Skin epidermis (tissue), 12 donors: ENCODE measurements at regions not wholly inside any gene's neighbourhood (a gene's known extent, or its start where the extent isn't known, plus 50 kb on each side); places are given as distances from the start of the nearest gene placed in this dataset.
"Not testable (repeated sequence)": the region's sequence is repeated elsewhere in the genome, so short reads cannot be mapped to it uniquely, and the experiment has no call there.

Experiments used
- H3K27ac ChIP-seq, 21 experiments: fragments of 200-600 bp; sonication (generic) in 11 of 21; one replicate each; pipeline ENCODE4 v1.5.0; 2020; ENCODE audit warnings: mild to moderate bottlenecking in 3 of 21, inconsistent platforms in 2 of 21, moderate library complexity in 2 of 21
- H3K4me3 ChIP-seq, 7 experiments: fragments of 200-600 bp; sonication (generic) in 2 of 7; one replicate each; pipeline ENCODE4 v1.5.0; 2020; ENCODE audit warnings: inconsistent platforms in 2 of 7, mild to moderate bottlenecking in 2 of 7, moderate library complexity in 1 of 7

GRCh38 chr14:101090478-101090877 lies 187.0 kb upstream of the RTL1 start:
- not testable (repeated sequence) for H3K4me3 ChIP-seq, H3K27ac ChIP-seq

- Histone ChIP-seq H3K4me3 (no peak overlapping the region), H3K27ac (no peak overlapping the region)
Observed at GRCh38 chr14:101090976-101091375, 187.5 kb upstream of the RTL1 start.

- H3K27ac ChIP-seq, H3K4me3 ChIP-seq: not testable (repeated sequence)
Observed at GRCh38 chr14:101094916-101095315, 191.4 kb upstream of the RTL1 start.

DNA sequence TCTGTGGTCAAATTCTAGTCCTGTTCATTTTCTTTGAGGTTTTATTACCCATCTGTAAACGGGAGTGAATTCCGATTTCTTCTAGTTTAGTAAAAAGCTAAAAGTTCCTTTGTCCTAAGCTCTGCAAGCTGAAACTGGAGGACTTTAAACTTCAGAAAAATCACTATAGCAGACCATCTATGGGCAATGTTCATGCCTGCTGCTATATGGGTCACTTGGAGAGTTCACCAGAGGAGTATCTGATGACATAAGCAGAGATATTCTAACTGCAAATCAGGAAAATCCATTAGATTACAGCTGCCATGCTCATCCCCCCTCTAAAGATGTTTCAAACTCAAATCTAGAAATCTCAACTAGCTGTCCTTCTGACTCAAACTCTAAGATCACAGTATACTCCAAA lies 193.0 kb upstream of the RTL1 start:
- Histone ChIP-seq H3K4me3 (no peak overlapping the region), H3K27ac (no peak overlapping the region)

- no peak overlapping the region for H3K4me3 ChIP-seq
- H3K27ac ChIP-seq: no peak overlapping the region
Observed at GRCh38 chr14:101097109-101097793, 193.7 kb upstream of the RTL1 start.

DNA sequence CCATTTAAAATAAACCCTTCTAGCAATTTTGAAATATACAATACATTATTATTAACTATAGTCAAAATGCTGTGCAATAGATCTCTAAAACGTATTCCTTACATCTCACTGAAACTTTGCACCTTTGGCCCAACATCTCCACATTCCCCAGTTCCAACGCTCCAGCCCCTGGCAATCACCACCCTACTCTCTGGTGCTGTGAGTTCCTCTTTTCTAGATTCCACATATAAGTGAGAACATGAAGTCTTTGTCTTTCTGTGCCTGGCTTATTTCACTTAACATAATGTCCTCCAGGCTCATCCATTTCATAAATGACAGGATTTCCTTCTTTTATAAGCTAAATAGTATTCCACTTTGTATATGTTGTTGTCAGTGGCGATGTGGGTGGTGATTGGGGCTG lies 194.7 kb upstream of the RTL1 start:
- no peak overlapping the region for H3K27ac ChIP-seq

GRCh38 chr14:101098641-101099040 lies 195.1 kb upstream of the RTL1 start:
- H3K27ac ChIP-seq: no peak overlapping the region

More for the DNA sequence above, 194.7 kb upstream of the RTL1 start:
- H3K4me3 ChIP-seq: no peak overlapping the region

DNA sequence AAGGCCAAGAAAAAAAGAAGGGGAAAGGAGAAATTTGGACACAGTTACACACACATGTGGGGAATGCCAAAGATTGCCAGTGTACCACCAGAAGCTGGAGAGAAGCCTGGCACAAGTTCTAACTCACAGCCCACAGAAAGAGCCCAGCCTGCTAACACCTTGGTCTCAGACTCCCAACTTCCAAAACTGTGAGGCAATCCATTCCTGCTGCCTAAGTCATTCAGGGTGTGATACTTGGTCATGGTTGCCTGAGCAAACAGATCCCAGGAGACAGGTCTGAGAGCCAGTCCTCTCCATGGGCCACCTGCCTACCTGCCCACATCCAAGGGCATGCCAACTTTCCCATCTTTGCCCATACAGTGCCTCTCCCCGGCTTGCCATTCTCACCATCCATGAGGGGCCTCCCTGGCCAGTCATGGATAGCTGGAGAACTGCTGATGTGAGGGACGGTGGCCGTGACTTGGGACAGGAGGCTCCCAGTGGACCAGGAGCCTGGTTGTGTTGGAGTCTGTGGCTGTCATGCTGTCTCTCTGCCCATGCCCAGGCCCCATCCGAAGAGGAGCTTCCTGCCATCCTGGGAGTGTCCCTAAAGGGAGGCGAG lies 198.0 kb upstream of the RTL1 start:
- H3K4me3 ChIP-seq: no peak overlapping the region
- H3K27ac ChIP-seq: no peak overlapping the region

More at GRCh38 chr14:101098641-101099040, 195.1 kb upstream of the RTL1 start:
- no peak overlapping the region for H3K4me3 ChIP-seq

DNA sequence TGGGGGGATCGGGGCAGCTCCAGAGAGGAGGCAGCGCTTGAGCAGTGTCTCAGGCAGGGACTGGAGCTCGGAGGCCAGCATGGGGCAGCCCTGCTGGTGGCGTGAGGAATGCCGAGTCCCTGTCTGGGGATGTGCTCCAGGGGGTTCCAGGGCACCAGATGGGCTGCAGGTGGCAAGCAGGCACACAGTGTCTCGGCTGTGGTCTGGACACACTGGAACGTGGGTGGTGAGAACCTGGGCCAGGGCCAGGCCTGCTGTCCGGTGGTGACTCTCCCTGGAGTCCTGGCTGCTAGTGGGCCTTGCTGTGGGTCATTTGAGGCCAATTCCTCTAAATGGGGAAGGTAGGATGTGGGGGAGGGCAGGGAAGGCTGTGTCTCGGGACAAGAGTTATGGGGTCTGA lies 199.4 kb upstream of the RTL1 start:
- Histone ChIP-seq H3K4me3 (no peak overlapping the region), H3K27ac (no peak overlapping the region)

- Histone ChIP-seq H3K4me3 (no peak overlapping the region), H3K27ac (no peak overlapping the region)
Observed at GRCh38 chr14:101103321-101103901, 199.9 kb upstream of the RTL1 start.

DNA sequence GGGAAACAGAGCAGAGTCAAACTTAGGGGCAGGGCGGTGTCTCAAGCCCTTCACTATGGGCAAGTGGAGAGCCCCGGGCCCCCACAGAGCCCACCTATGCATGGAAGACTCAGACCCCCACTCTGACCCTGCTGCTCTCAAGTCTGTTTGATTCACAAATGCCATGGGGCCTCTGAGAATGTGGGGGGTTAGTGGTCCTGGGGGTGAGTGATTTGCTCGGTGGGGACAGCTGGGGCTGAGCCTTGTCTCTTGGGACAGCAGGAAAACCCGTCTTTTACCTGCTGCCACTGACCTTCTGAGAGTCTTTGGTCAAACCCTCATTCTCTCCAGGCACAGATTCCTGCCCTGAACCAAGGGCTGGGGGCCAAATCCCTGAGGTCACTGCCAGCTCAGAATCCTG lies 201.0 kb upstream of the RTL1 start:
- Histone ChIP-seq H3K4me3 (no peak overlapping the region), H3K27ac (no peak overlapping the region)

- no peak overlapping the region for H3K4me3 ChIP-seq
Observed at GRCh38 chr14:101105045-101105444, 201.5 kb upstream of the RTL1 start.

DNA sequence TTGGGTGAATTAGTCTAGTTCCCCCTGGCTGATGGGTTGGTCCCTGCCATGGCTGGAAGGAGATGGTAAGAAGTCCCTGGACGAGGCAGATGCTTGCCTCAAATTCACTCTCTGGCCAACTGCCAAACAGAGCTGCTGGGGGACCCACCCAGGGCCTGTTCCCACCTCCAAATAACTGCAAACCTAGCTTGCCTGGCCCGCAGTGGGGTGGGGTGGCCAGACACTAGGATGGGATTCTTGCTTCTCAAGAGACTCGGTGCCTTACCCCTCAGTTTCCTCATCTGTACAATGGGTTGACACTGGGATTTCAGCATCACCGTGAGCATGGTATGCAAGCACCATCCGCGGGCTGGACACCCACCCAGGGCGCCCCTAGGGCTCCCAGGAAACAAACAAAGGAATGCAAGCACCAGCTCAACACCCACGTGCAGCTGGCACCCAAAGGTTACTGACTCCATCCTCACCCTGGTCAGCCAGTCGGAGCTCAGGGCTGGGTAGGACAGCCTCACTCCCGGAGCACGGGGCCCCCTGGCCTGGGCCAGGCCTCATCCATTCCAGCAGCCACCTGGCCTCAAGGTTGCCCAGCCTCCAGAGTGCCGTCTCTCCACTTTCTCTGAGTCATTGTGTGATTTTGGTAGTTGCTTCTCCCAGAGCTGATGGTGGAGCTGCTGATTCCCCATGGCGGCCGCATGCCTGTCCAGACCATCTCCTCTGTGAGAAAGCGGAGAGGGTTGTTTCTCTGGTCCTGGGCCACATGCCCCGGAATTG lies 205.2 kb upstream of the RTL1 start:
- no peak overlapping the region for H3K4me3 ChIP-seq
- no peak overlapping the region for H3K27ac ChIP-seq

More at GRCh38 chr14:101105045-101105444, 201.5 kb upstream of the RTL1 start:
- no peak overlapping the region for H3K27ac ChIP-seq

GRCh38 chr14:101109347-101109638 lies 205.8 kb upstream of the RTL1 start:
- Histone ChIP-seq H3K27ac (no peak overlapping the region), H3K4me3 (no peak overlapping the region)

- H3K4me3 ChIP-seq: no peak overlapping the region
- no peak overlapping the region for H3K27ac ChIP-seq
Observed at GRCh38 chr14:101109981-101110728, 206.6 kb upstream of the RTL1 start.

GRCh38 chr14:101110729-101111619 lies 207.5 kb upstream of the RTL1 start:
- no peak overlapping the region for H3K4me3 ChIP-seq
- no peak overlapping the region for H3K27ac ChIP-seq

- Histone ChIP-seq H3K27ac (no peak overlapping the region), H3K4me3 (no peak overlapping the region)
Observed at GRCh38 chr14:101111620-101112290, 208.2 kb upstream of the RTL1 start.

DNA sequence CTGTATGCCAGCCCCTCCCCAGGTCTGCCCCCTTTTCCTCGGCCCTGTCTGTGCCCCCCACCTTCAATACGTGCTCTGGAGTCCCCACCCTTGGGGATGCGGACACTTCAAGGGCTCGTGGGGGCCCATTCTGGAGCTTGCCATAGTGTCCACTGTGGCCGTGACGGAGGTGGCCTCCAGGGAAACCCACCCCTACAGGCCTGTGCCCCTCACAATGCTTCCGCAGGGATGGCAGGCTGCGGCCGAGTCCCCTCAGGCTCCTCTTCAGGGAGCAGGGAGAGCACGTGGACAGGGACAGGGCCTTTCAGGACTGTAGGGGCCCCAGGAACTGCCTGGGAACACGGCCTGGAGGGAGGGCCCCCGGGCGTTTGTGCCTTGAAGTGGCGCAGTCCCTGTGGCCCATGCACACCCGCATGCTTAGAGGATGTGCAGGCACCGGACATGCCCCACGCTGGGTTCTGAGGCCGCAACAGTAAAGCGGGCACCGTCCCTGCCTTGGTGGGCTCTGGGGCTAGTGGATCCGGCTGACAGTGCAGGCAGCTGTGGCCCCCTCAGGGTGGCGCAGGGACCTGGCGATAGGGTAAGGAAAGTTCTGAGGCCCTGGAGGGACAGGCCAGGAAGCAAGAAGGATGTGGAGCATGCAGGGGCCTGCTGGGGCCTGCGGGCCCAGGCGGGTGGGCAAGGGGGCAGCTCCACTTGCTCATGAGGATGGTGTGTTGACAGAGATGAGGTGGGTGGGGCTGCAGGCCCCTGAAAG lies 209.0 kb upstream of the RTL1 start:
- Histone ChIP-seq H3K4me3 (no peak overlapping the region), H3K27ac (no peak overlapping the region)
